Ascending aorta (tissue), 2 donors: ENCODE measurements at regions not wholly inside any gene's neighbourhood (a gene's known extent, or its start where the extent isn't known, plus 50 kb on each side); places are given as distances from the start of the nearest gene placed in this dataset.

Experiments
- DNase-seq, 2 donors: peaks; one replicate each; pipeline ENCODE4 v3.0.0-alpha.2; 2019; ENCODE audit warnings: low spot score in 2 of 2
- H3K27ac ChIP-seq, 2 donors: fragments of 200-600 bp; sonication (generic); one replicate each; pipeline ENCODE4 v1.5.1; 2016 to 2017; ENCODE audit warnings: mild to moderate bottlenecking in 1 of 2
- H3K27me3 ChIP-seq: fragments of 200-600 bp; sonication (generic); one replicate; pipeline ENCODE4 v1.5.1; 2017
- H3K36me3 ChIP-seq, 2 donors: fragments of 200-600 bp; sonication (generic); one replicate each; pipeline ENCODE4 v1.5.1; 2016
- H3K4me1 ChIP-seq, 2 donors: fragments of 200-600 bp; sonication (generic); one replicate each; pipeline ENCODE4 v1.5.1; 2016 to 2017; ENCODE audit warnings: mild to moderate bottlenecking in 1 of 2
- H3K4me3 ChIP-seq, 2 donors: fragments of 200-600 bp; sonication (generic); one replicate each; pipeline ENCODE4 v1.5.1; 2016 to 2017; ENCODE audit warnings: mild to moderate bottlenecking in 1 of 2
- H3K9me3 ChIP-seq, 2 donors: fragments of 200-600 bp; sonication (generic); one replicate each; pipeline ENCODE4 v1.5.1; 2016
- intact Hi-C: fragments of 100-400 bp; cut with DNase I; formaldehyde crosslinking; loops from one replicate; pipeline ENCODE4 v1.15.1; 2023
- TF ChIP-seq, protein P1 (sequence below), 3 experiments: fragments of 200-600 bp in 2 of 3; fragments of 450-650 bp in 1 of 3; sonication (generic) in 2 of 3; IDR thresholded peaks; one replicate each; pipeline ENCODE4 v1.5.1; 2016 to 2019; ENCODE audit warnings: antibody characterized with exemption in 3 of 3, mild to moderate bottlenecking in 1 of 3, moderate library complexity in 1 of 3

DNA sequence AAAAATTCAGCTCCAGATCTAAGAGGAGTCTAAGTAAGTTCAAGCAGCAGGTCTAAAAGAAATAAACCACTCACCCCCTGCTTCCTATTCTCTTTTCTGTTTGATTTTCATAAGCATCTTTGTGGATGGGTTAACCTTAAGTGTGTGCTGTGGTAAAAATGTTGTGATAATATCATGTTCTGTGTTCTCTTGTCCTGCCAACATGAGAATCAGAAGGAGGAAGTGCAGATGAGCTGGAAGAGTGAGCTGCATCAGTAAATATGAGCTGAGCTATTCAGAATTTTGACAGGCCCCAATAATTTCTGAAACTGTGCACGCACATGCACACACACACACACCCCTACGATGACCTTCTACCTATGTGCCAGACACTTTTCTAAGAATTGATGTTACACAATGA, 186.5 kb upstream of the ANKRD55 start:
- DNase-seq, result no peak
- Histone ChIP-seq H3K4me3 (no peak overlapping the region), H3K27ac (no peak overlapping the region), H3K4me1 (peaks cover 11 to 23% of the 10 kb centered on the region in 2 donors), H3K27me3 (no peaks in the 10 kb centered on the region), H3K36me3 (no peaks in the 10 kb centered on the region), H3K9me3 (peaks cover 0 to 3% of the 10 kb centered on the region in 2 donors)
- intact Hi-C loops, result no loop called here
- TF ChIP-seq, protein P1, sequence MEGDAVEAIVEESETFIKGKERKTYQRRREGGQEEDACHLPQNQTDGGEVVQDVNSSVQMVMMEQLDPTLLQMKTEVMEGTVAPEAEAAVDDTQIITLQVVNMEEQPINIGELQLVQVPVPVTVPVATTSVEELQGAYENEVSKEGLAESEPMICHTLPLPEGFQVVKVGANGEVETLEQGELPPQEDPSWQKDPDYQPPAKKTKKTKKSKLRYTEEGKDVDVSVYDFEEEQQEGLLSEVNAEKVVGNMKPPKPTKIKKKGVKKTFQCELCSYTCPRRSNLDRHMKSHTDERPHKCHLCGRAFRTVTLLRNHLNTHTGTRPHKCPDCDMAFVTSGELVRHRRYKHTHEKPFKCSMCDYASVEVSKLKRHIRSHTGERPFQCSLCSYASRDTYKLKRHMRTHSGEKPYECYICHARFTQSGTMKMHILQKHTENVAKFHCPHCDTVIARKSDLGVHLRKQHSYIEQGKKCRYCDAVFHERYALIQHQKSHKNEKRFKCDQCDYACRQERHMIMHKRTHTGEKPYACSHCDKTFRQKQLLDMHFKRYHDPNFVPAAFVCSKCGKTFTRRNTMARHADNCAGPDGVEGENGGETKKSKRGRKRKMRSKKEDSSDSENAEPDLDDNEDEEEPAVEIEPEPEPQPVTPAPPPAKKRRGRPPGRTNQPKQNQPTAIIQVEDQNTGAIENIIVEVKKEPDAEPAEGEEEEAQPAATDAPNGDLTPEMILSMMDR (IDR thresholded peaks at IDR 0.05), result no peak

DNA sequence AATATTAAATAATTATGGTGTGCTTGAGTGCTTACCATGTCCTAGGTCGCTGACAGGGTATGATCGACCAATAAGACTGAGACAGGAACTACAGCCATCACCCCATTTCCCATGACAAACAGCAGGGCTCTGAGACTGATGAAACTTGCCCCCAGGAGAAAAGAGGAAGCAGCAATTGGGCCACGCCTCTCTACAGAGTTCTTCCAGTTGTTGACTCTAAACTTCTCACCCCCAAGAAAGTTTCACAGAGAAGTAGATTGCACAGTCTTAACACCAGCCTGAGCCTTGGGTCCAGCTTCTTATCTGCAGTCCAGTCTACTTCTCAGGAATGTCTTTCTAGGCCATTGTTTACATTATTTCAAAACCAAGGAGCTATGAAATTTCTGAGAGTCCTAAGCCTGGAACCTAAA, 182.2 kb upstream of the ANKRD55 start:
- peak; percentile 31 to 79 for DNase-seq
- peak overlapping the region; percentile 47 to 56 for H3K27ac ChIP-seq
- H3K4me1 ChIP-seq, result peaks cover 4 to 25% of the 10 kb centered on the region in 2 donors
- H3K4me3 ChIP-seq, result no peak overlapping the region
- no peaks in the 10 kb centered on the region for H3K27me3 ChIP-seq
- no peaks in the 10 kb centered on the region for H3K36me3 ChIP-seq
- peaks cover 0 to 3% of the 10 kb centered on the region in 2 donors for H3K9me3 ChIP-seq
- intact Hi-C loops, result no loop called here
- TF ChIP-seq, protein P1 (IDR thresholded peaks at IDR 0.05), result no peak

DNA sequence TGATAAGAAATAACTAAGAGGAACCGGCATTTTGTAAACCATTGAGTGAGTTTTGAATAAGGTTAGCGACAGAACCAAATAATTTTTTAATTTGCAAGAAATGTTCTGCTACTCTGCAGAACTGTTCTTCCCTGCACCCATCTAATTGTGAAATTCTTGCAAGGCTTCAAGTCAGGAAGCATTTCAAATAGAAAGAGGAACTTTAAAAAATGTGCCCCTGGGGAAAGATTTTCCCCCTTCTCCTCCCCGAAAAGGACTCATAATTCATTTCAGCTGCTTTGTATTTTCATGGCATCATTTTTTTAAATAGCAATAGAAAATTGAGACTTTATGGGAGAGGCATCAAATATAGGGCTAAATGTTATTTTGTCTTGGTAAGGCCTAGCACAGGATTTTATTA, 180.9 kb upstream of the ANKRD55 start:
- DNase-seq, result no peak
- intact Hi-C loops, result no loop called here
- no peak overlapping the region for H3K4me3 ChIP-seq
- H3K27me3 ChIP-seq, result no peaks in the 10 kb centered on the region
- H3K4me1 ChIP-seq, result peaks cover 7 to 29% of the 10 kb centered on the region in 2 donors
- peak overlapping the region; percentile 47 to 56 for H3K27ac ChIP-seq
- H3K9me3 ChIP-seq, result no peaks in the 10 kb centered on the region
- H3K36me3 ChIP-seq, result no peaks in the 10 kb centered on the region
- TF ChIP-seq, protein P1 (IDR thresholded peaks at IDR 0.05), result no peak

DNA sequence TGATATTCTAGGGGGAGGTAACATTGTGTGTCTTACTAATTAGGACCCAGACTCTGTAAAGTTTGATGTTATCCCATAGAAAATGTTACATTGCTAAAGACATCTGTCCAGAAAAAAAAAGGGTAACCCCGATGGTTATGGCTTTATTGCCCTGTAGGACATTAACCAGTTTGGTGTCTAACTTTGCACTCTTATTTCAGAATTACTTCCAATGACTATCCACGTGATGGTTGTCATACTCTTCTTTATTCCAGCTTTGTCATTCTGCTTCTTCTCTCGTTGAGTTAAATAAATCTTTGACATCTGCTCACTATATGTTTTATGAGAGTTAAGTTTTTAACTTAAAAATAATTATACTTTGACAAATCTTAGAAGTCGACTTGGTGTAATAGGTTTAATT, 180.4 kb upstream of the ANKRD55 start:
- TF ChIP-seq, protein P1 (IDR thresholded peaks at IDR 0.05), result no peak
- Histone ChIP-seq H3K27ac (peak overlapping the region in 1 of 2 donors; percentile 41), H3K36me3 (no peaks in the 10 kb centered on the region), H3K27me3 (no peaks in the 10 kb centered on the region), H3K9me3 (no peaks in the 10 kb centered on the region), H3K4me1 (peaks cover 7 to 29% of the 10 kb centered on the region in 2 donors), H3K4me3 (no peak overlapping the region)
- DNase-seq, result no peak
- intact Hi-C loops, result no loop called here

DNA sequence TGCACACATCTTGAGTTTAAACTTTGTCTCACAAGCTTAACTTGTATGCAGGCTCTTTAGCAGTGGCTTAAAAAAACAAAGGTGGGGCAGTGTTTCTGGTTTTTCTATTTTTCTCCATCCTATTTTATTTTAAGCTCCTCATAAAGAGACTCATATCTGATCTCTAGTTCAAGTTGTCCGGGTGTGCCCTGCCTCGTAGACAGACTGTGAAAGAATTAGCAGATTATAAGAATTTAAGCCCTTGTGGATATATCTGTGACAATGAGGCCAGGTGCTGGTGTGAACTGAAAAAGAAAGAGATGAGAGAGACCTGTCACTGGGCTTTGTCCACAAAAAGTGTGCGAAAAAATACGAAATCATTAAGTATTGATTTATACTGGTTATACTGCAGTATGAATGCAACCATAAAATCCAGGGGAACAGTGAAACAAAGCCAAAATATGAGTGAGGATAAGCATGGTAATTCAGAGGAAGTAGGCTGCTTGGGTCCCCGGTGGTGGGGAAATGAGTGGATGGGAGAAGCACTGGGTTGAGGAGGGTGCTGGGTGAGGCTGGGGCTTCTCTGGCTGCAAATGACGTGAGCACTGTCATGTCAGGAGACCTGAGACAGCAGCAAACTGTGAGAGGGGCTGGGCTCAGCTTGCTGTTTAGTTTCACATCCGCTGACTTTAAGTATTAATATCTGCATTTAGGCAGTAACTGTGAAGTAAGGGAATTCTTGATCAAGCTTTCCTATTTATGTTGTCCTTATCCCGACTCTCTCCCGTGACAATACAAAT, 179.7 kb upstream of the ANKRD55 start:
- H3K4me1 ChIP-seq, result peaks cover 7 to 29% of the 10 kb centered on the region in 2 donors
- no peaks in the 10 kb centered on the region for H3K27me3 ChIP-seq
- no peaks in the 10 kb centered on the region for H3K36me3 ChIP-seq
- intact Hi-C loops, result no loop called here
- TF ChIP-seq, protein P1 (IDR thresholded peaks at IDR 0.05), result no peak
- no peaks in the 10 kb centered on the region for H3K9me3 ChIP-seq
- H3K4me3 ChIP-seq, result no peak overlapping the region
- peak; percentile 52 to 71 for DNase-seq
- peak overlapping the region; percentile 6 to 41 for H3K27ac ChIP-seq
